ENCODE measurements at regions not wholly inside any gene's neighbourhood (a gene's known extent, or its start where the extent isn't known, plus 50 kb on each side); places are given as distances from the start of the nearest gene placed in this dataset.

- DNase-seq (ENCODE audit: low spot score) (no peak), ATAC-seq (no peak)
- intact Hi-C loops (cut with DNase I), result no loop called here
Measured at GRCh38 chr9:126261584-126262356, 64.9 kb upstream of the MVB12B start.

- DNase-seq (ENCODE audit: low spot score), result no peak
- intact Hi-C loops (cut with DNase I), result no loop called here
- ATAC-seq, result no peak
Measured at GRCh38 chr9:126262738-126263137, 63.9 kb upstream of the MVB12B start.

- intact Hi-C loops (cut with DNase I), result no loop called here
- DNase-seq (ENCODE audit: low spot score) (no peak), ATAC-seq (no peak)
Measured at GRCh38 chr9:126270556-126270955, 56.1 kb upstream of the MVB12B start.

GRCh38 chr9:126275386-126276001, 51.1 kb upstream of the MVB12B start:
- ATAC-seq, result no peak
- DNase-seq (ENCODE audit: low spot score), result no peak
- intact Hi-C loops (cut with DNase I), result no loop called here

- intact Hi-C loops (cut with DNase I), result no loop called here
- no peak for DNase-seq (ENCODE audit: low spot score)
- ATAC-seq, result no peak
Measured at GRCh38 chr9:126276056-126276728, 50.4 kb upstream of the MVB12B start.
